Nephron progenitor cell (in vitro differentiated cells): ENCODE measurements at regions not wholly inside any gene's neighbourhood (a gene's known extent, or its start where the extent isn't known, plus 50 kb on each side); places are given as distances from the start of the nearest gene placed in this dataset.

Source experiments
- DNase-seq: peaks from one replicate; pipeline ENCODE4 v3.0.0; 2021
- H3K27ac Mint-ChIP-seq: 2 replicates; pipeline ENCODE4 v1.8.0; 2021; ENCODE audit warnings: mild to moderate bottlenecking, moderate library complexity, mixed read lengths
- H3K27me3 Mint-ChIP-seq: 2 replicates; pipeline ENCODE4 v1.8.0; 2021; ENCODE audit warnings: mild to moderate bottlenecking, low read depth, mixed read lengths; ENCODE audit not compliant: poor library complexity
- H3K36me3 Mint-ChIP-seq: 2 replicates; pipeline ENCODE4 v1.8.0; 2021; ENCODE audit warnings: low read depth, mixed read lengths
- H3K4me1 Mint-ChIP-seq: 2 replicates; pipeline ENCODE4 v1.8.0; 2021; ENCODE audit warnings: mixed read lengths
- H3K4me3 Mint-ChIP-seq: 2 replicates; pipeline ENCODE4 v1.8.0; 2021; ENCODE audit warnings: mild to moderate bottlenecking, moderate library complexity, mixed read lengths
- H3K9me3 Mint-ChIP-seq: 2 replicates; pipeline ENCODE4 v1.8.0; 2021; ENCODE audit warnings: mild to moderate bottlenecking, moderate library complexity, mixed read lengths
- TF ChIP-seq, protein P1 (sequence below): fragments of 200-600 bp; sonication (generic); IDR thresholded peaks from 2 replicates; pipeline ENCODE4 v1.5.0; 2021; ENCODE audit warnings: antibody characterized with exemption

DNA sequence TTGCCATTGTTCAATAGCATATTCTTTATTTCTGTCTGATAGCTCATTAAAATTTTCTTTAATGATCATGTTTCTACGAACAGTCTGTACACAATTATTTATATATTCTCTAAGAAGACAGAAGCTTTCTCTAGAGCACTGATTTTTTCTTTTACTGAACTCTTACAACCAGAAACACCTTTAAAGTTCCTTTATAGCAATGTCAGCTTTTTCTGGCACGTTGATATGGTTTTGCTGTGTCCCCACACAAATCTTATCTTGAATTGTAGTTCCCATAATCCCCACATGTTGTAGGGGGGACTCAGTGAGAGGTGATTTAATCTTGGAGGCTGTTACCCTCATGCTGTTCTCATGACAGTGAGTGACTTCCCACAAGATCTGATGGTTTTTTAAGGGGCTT lies 299.4 kb downstream of the PPARGC1A start:
- no peak overlapping the region for H3K27ac Mint-ChIP-seq
- no peak overlapping the region for H3K4me3 Mint-ChIP-seq
- H3K36me3 Mint-ChIP-seq = no peaks in the 10 kb centered on the region
- H3K27me3 Mint-ChIP-seq = peaks cover 4% of the 10 kb centered on the region
- peaks cover 17% of the 10 kb centered on the region for H3K9me3 Mint-ChIP-seq
- no peaks in the 10 kb centered on the region for H3K4me1 Mint-ChIP-seq
- TF ChIP-seq, protein P1, sequence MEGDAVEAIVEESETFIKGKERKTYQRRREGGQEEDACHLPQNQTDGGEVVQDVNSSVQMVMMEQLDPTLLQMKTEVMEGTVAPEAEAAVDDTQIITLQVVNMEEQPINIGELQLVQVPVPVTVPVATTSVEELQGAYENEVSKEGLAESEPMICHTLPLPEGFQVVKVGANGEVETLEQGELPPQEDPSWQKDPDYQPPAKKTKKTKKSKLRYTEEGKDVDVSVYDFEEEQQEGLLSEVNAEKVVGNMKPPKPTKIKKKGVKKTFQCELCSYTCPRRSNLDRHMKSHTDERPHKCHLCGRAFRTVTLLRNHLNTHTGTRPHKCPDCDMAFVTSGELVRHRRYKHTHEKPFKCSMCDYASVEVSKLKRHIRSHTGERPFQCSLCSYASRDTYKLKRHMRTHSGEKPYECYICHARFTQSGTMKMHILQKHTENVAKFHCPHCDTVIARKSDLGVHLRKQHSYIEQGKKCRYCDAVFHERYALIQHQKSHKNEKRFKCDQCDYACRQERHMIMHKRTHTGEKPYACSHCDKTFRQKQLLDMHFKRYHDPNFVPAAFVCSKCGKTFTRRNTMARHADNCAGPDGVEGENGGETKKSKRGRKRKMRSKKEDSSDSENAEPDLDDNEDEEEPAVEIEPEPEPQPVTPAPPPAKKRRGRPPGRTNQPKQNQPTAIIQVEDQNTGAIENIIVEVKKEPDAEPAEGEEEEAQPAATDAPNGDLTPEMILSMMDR = no peak
- no peak for DNase-seq

DNA sequence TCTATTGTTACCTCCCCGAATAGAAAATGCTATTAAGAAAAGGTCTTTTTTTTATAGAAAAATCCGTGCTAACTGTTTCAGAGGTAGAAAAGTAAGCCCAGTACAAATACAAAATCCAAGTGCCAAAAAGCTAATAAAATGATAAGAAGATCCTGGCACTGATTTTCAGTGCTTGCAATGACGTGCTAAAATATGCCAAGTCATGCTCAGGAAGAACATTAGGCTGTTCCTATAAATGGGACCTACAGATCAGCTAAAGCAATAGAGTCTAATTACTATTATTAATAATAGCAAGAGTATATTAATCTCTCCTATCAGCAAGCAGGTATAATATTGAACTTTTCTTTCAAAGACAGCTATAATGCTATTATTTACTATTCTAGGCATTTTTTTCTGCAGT lies 305.8 kb downstream of the PPARGC1A start:
- Mint-ChIP-seq H3K27ac (no peak overlapping the region), H3K4me1 (peaks cover 4% of the 10 kb centered on the region), H3K36me3 (no peaks in the 10 kb centered on the region), H3K27me3 (peaks cover 7% of the 10 kb centered on the region), H3K9me3 (no peaks in the 10 kb centered on the region), H3K4me3 (no peak overlapping the region)
- no peak for DNase-seq
- TF ChIP-seq, protein P1 = no peak

DNA sequence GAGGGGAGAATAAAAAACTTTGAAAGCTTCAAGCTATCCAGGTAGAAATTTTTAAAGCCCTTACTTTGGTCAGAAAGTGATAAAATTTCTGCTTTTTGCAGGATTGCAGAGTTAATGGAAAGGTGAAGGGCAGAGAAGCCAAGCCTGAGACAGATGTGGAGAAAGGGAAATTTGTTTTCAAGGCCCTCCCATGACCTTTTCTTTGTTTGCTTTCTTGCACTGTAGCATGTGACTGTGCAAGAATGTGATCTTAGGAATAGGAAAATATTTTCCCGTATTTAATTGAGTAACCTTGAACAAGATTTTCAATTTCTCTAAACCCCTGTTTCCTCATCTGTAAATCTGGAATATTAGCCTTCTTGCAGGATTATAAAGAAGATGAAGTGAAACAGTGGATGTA lies 307.2 kb downstream of the PPARGC1A start:
- Mint-ChIP-seq H3K4me3 (no peak overlapping the region), H3K9me3 (no peaks in the 10 kb centered on the region), H3K4me1 (peaks cover 4% of the 10 kb centered on the region), H3K36me3 (no peaks in the 10 kb centered on the region), H3K27ac (no peak overlapping the region), H3K27me3 (peaks cover 7% of the 10 kb centered on the region)
- TF ChIP-seq, protein P1 = no peak
- DNase-seq = no peak

DNA sequence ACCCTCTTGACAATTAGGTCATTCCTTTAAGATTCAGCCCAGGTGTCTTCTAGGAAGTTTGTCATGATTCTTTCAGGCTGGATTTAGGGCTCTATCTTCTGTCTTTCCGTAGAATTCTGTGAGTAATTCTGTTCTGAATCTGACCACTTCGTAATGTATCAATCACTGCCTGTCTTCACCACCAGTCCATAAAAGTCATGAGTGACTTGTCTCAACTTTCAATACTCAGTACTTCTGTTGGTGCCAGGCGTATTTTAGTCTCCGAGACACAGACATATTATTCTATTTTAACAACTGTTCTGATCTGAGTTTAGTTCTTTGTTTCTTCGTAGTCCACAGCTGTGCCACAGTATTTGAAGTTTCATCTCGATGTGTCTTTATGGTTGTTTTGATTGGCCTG lies 310.7 kb downstream of the PPARGC1A start:
- H3K4me1 Mint-ChIP-seq = peaks cover 4% of the 10 kb centered on the region
- no peak overlapping the region for H3K27ac Mint-ChIP-seq
- TF ChIP-seq, protein P1 = no peak
- DNase-seq = no peak
- H3K4me3 Mint-ChIP-seq = no peak overlapping the region
- H3K36me3 Mint-ChIP-seq = no peaks in the 10 kb centered on the region
- no peaks in the 10 kb centered on the region for H3K9me3 Mint-ChIP-seq
- peaks cover 4% of the 10 kb centered on the region for H3K27me3 Mint-ChIP-seq

DNA sequence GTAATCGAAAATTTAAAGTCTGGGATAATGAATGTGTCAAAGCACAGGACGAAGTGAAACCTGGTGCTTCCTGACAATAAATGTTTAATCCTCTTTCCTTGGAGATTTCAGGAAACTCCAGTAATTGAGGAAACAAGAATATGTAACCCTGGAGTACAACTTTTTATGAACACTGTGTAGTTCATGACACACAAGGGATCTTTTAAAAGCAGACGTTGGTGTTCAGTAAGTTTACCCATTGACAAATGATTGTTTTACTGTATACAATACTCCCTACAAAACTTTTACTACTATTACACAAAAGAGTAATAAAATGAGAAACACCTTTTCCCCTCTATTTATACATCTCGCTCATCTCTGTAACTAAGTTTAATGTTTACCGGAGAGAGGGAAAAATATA lies 312.4 kb downstream of the PPARGC1A start:
- Mint-ChIP-seq H3K9me3 (no peaks in the 10 kb centered on the region), H3K4me3 (no peak overlapping the region), H3K36me3 (no peaks in the 10 kb centered on the region), H3K27ac (no peak overlapping the region), H3K27me3 (no peaks in the 10 kb centered on the region), H3K4me1 (peaks cover 4% of the 10 kb centered on the region)
- TF ChIP-seq, protein P1 = no peak
- DNase-seq = no peak

DNA sequence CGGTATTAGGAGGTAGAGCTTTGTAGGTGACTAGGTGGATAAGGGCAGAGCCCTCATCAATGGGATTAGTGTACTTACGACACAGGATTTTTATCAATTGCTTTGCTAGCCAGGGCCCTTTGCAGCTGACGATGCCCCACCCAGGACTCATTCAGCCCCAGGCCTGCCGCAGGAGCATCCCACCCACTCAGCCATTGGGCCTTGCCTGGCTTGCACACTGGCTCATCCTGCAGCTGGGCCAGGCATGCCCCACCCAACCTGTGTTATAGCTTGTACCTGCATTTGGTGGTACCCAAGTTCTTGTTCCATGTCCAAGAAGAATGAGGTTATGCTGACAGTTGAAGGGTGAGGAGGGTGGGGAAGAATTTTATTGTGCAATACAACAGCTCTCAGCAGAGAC lies 317.5 kb downstream of the PPARGC1A start:
- no peaks in the 10 kb centered on the region for H3K4me1 Mint-ChIP-seq
- H3K27ac Mint-ChIP-seq = no peak overlapping the region
- no peak overlapping the region for H3K4me3 Mint-ChIP-seq
- DNase-seq = no peak
- no peaks in the 10 kb centered on the region for H3K36me3 Mint-ChIP-seq
- TF ChIP-seq, protein P1 = no peak
- no peaks in the 10 kb centered on the region for H3K9me3 Mint-ChIP-seq
- H3K27me3 Mint-ChIP-seq = no peaks in the 10 kb centered on the region
